Liver (tissue), 3 donors: ENCODE measurements at regions not wholly inside any gene's neighbourhood (a gene's known extent, or its start where the extent isn't known, plus 50 kb on each side); places are given as distances from the start of the nearest gene placed in this dataset.

Experiments
- ATF3 ChIP-seq: IDR thresholded peaks from 2 replicates; pipeline ENCODE4 v1.6.1; 2016; ENCODE audit warnings: antibody characterized with exemption
- CTCF ChIP-seq: fragments of 150-350 bp; IDR thresholded peaks from 2 replicates; pipeline ENCODE4 v1.5.1; 2017; ENCODE audit warnings: improper control_type of control experiment, low read depth, low read length; ENCODE audit not compliant: missing input control
- EGR1 ChIP-seq, 2 donors: IDR thresholded peaks; 2 replicates each; pipeline ENCODE4 v1.6.1; 2016 to 2018; ENCODE audit warnings: antibody characterized with exemption in 2 of 2, low read depth in 2 of 2
- GABPA ChIP-seq, 2 donors: IDR thresholded peaks in 1 of 2; conservative IDR thresholded peaks in 1 of 2; 2 replicates each; pipeline ENCODE4 v1.6.1; 2016; ENCODE audit warnings: antibody characterized with exemption in 2 of 2, mild to moderate bottlenecking in 1 of 2, moderate library complexity in 1 of 2
- MAX ChIP-seq: IDR thresholded peaks from 2 replicates; pipeline ENCODE4 v1.6.1; 2016; ENCODE audit warnings: antibody characterized with exemption
- RAD21 ChIP-seq, 2 donors: IDR thresholded peaks; 2 replicates each; pipeline ENCODE4 v1.6.1; 2016; ENCODE audit warnings: antibody characterized with exemption in 2 of 2, mild to moderate bottlenecking in 2 of 2
- REST ChIP-seq: IDR thresholded peaks from 2 replicates; pipeline ENCODE4 v1.6.1; 2016; ENCODE audit warnings: antibody characterized with exemption, mild to moderate bottlenecking
- YY1 ChIP-seq: IDR thresholded peaks from 2 replicates; pipeline ENCODE4 v1.6.1; 2016; ENCODE audit warnings: antibody characterized with exemption, mild to moderate bottlenecking
- donor health status: healthy.
- donor health status: healthy.

- TF ChIP-seq GABPA (IDR thresholded peaks at IDR 0.05 in 1 of 2, conservative IDR thresholded peaks at IDR 0.05 in 1 of 2) = no peak
- TF ChIP-seq CTCF = no peak
- no peak for TF ChIP-seq REST
- TF ChIP-seq YY1 = no peak
- TF ChIP-seq RAD21 (IDR thresholded peaks at IDR 0.05) = no peak
- no peak for TF ChIP-seq MAX
- no peak for TF ChIP-seq EGR1 (IDR thresholded peaks at IDR 0.05; ENCODE audit: low read depth in 2 of 2)
- TF ChIP-seq ATF3 = no peak
Measured at GRCh38 chr2:5329763-5330162, 362.4 kb upstream of the SOX11 start.
